ENCODE measurements at regions not wholly inside any gene's neighbourhood (a gene's known extent, or its start where the extent isn't known, plus 50 kb on each side); places are given as distances from the start of the nearest gene placed in this dataset.
"Not testable (repeated sequence)": the region's sequence is repeated elsewhere in the genome, so short reads cannot be mapped to it uniquely, and the experiment has no call there.

- Mint-ChIP-seq H3K4me1 (no peaks in the 10 kb centered on the region), H3K27ac (ENCODE audit: low read depth) (no peak overlapping the region), H3K36me3 (ENCODE audit: insufficient read depth) (no peaks in the 10 kb centered on the region), H3K27me3 (peaks cover 22% of the 10 kb centered on the region), H3K9me3 (peaks cover 5% of the 10 kb centered on the region), H3K4me3 (no peak overlapping the region)
- DNase-seq (ENCODE audit: low spot score in 2 of 2) (no peak), ATAC-seq (replicated peaks; ENCODE audit: extremely low read depth, poor library complexity, severe bottlenecking) (no peak)
Measured at GRCh38 chr6:154622618-154623336, 110.4 kb upstream of the SCAF8 start.

- Mint-ChIP-seq H3K27me3 (peaks cover 28% of the 10 kb centered on the region), H3K9me3 (peaks cover 5% of the 10 kb centered on the region), H3K4me3 (no peak overlapping the region), H3K27ac (ENCODE audit: low read depth) (no peak overlapping the region), H3K4me1 (no peaks in the 10 kb centered on the region), H3K36me3 (ENCODE audit: insufficient read depth) (no peaks in the 10 kb centered on the region)
- ATAC-seq (replicated peaks; ENCODE audit: extremely low read depth, poor library complexity, severe bottlenecking) (no peak), DNase-seq (ENCODE audit: low spot score in 2 of 2) (no peak)
Measured at GRCh38 chr6:154623391-154623790, 109.8 kb upstream of the SCAF8 start.

GRCh38 chr6:154624038-154624599, 109.1 kb upstream of the SCAF8 start:
- ATAC-seq (replicated peaks; ENCODE audit: extremely low read depth, poor library complexity, severe bottlenecking) (no peak), DNase-seq (ENCODE audit: low spot score in 2 of 2) (no peak)
- H3K27ac Mint-ChIP-seq (ENCODE audit: low read depth): no peak overlapping the region
- H3K9me3 Mint-ChIP-seq: peaks cover 5% of the 10 kb centered on the region
- H3K27me3 Mint-ChIP-seq: peaks cover 24% of the 10 kb centered on the region
- H3K36me3 Mint-ChIP-seq (ENCODE audit: insufficient read depth): no peaks in the 10 kb centered on the region
- no peaks in the 10 kb centered on the region for H3K4me1 Mint-ChIP-seq
- H3K4me3 Mint-ChIP-seq: no peak overlapping the region

GRCh38 chr6:154624727-154625126, 108.5 kb upstream of the SCAF8 start:
- not testable (repeated sequence) for H3K9me3 Mint-ChIP-seq; H3K36me3 Mint-ChIP-seq (ENCODE audit: insufficient read depth); DNase-seq (ENCODE audit: low spot score in 2 of 2); H3K4me1 Mint-ChIP-seq; ATAC-seq (replicated peaks; ENCODE audit: extremely low read depth, poor library complexity, severe bottlenecking); H3K4me3 Mint-ChIP-seq; H3K27ac Mint-ChIP-seq (ENCODE audit: low read depth)
- peaks cover 18% of the 10 kb centered on the region for H3K27me3 Mint-ChIP-seq

GRCh38 chr6:154625721-154626120, 107.5 kb upstream of the SCAF8 start:
- no peak for ATAC-seq (replicated peaks; ENCODE audit: extremely low read depth, poor library complexity, severe bottlenecking)

DNA sequence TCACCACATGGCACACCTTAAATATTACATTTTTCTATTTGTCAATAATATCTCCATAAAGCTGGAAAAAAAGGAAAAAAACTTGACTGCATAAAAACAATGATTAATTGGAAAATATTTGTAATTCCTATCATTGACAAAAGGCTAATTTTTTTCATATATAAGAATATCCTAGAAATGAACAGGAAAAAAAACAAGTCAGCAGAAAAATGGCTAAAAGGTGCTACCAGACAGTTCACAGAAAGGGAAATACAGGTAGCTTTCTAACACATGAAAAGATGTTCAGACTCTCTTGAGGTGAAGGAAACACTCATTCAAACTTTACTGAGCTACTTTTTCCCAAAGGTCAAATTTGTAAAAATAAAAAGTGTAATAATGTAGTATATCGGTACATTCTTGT, 104.1 kb upstream of the SCAF8 start:
- H3K36me3 Mint-ChIP-seq (ENCODE audit: insufficient read depth): no peaks in the 10 kb centered on the region
- no peak for ATAC-seq (replicated peaks; ENCODE audit: extremely low read depth, poor library complexity, severe bottlenecking)
- no peak overlapping the region for H3K27ac Mint-ChIP-seq (ENCODE audit: low read depth)
- no peaks in the 10 kb centered on the region for H3K4me1 Mint-ChIP-seq
- no peak overlapping the region for H3K4me3 Mint-ChIP-seq
- H3K27me3 Mint-ChIP-seq: peaks cover 45% of the 10 kb centered on the region
- peaks cover 13% of the 10 kb centered on the region for H3K9me3 Mint-ChIP-seq
- DNase-seq (ENCODE audit: low spot score in 2 of 2): no peak

More at GRCh38 chr6:154625721-154626120, 107.5 kb upstream of the SCAF8 start:
- Mint-ChIP-seq H3K36me3 (ENCODE audit: insufficient read depth) (no peaks in the 10 kb centered on the region), H3K9me3 (peaks cover 5% of the 10 kb centered on the region), H3K4me1 (no peaks in the 10 kb centered on the region), H3K27ac (ENCODE audit: low read depth) (no peak overlapping the region), H3K4me3 (no peak overlapping the region), H3K27me3 (peaks cover 19% of the 10 kb centered on the region)
- DNase-seq (ENCODE audit: low spot score in 2 of 2): no peak

DNA sequence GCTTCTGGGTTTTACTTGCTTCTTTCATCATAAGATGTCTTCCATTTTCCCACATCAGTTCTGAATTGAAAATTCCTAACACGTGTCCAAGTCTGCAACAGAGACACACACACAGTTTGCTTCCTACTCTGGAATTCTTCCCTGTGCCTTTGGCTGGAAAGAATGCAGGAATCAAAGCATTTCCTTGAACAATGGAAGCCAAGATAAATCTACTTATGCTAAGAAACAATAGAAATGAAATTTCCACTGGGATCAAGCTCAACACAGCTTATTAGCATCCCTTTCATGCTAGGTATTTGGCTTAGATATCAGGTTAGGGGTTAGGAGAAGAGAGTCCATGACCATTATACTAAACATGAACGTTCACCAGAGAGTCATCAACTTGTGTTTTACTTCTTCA, 101.1 kb upstream of the SCAF8 start:
- ATAC-seq (replicated peaks; ENCODE audit: extremely low read depth, poor library complexity, severe bottlenecking): no peak
- peaks cover 9% of the 10 kb centered on the region for H3K9me3 Mint-ChIP-seq
- H3K4me1 Mint-ChIP-seq: no peaks in the 10 kb centered on the region
- peaks cover 57% of the 10 kb centered on the region for H3K27me3 Mint-ChIP-seq
- H3K4me3 Mint-ChIP-seq: no peak overlapping the region
- no peak overlapping the region for H3K27ac Mint-ChIP-seq (ENCODE audit: low read depth)
- no peaks in the 10 kb centered on the region for H3K36me3 Mint-ChIP-seq (ENCODE audit: insufficient read depth)
- DNase-seq (ENCODE audit: low spot score in 2 of 2): no peak

DNA sequence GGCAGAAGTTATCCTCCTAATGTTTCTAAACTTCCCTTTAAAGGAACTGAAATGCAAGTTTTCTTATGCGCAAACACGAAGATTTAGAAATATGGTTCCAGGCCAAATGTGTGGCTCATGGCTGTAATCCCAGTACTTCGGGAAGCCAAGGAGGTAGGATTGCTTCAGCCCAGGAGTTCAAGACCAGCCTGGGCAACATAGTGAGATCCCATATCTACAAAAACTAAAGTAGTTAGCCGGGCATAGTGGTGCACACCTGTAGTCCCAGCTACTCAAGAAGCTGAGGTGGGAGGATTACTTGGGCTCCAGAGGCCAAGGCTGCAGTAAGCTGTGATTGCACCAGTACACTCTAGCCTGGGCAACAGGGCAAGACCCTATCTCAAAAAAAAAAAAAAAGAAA, 95.8 kb upstream of the SCAF8 start:
- Mint-ChIP-seq H3K27me3 (peaks cover 40% of the 10 kb centered on the region), H3K9me3 (peaks cover 9% of the 10 kb centered on the region), H3K4me1 (no peaks in the 10 kb centered on the region), H3K36me3 (ENCODE audit: insufficient read depth) (no peaks in the 10 kb centered on the region), H3K27ac (ENCODE audit: low read depth) (no peak overlapping the region), H3K4me3 (no peak overlapping the region)
- no peak for DNase-seq (ENCODE audit: low spot score in 2 of 2)
- no peak for ATAC-seq (replicated peaks; ENCODE audit: extremely low read depth, poor library complexity, severe bottlenecking)

DNA sequence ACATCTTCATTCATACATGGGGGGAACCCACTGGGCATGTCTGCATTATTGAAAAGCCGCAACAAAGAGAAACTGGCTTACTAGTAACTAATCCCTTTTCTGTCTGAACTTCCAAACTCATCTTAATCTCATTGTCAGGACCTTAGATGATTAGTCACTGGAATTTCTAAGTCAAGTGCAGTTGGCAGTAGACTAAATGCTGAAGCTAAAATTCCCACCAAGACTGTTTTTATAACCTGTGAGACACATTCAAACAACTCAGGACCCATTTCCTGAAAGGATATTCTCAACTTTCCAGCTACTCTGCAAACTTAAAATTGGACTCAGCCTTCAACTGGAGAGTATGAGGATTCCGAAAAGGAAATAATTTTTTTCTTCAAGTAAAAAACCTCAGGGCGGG, 94.8 kb upstream of the SCAF8 start:
- Mint-ChIP-seq H3K4me1 (no peaks in the 10 kb centered on the region), H3K27me3 (peaks cover 43% of the 10 kb centered on the region), H3K36me3 (ENCODE audit: insufficient read depth) (no peaks in the 10 kb centered on the region), H3K9me3 (peaks cover 9% of the 10 kb centered on the region), H3K4me3 (no peak overlapping the region), H3K27ac (ENCODE audit: low read depth) (no peak overlapping the region)
- no peak for DNase-seq (ENCODE audit: low spot score in 2 of 2)
- ATAC-seq (replicated peaks; ENCODE audit: extremely low read depth, poor library complexity, severe bottlenecking): no peak

GRCh38 chr6:154639196-154639595, 94.0 kb upstream of the SCAF8 start:
- not testable (repeated sequence) for H3K36me3 Mint-ChIP-seq (ENCODE audit: insufficient read depth); DNase-seq (ENCODE audit: low spot score in 2 of 2); ATAC-seq (replicated peaks; ENCODE audit: extremely low read depth, poor library complexity, severe bottlenecking); H3K27ac Mint-ChIP-seq (ENCODE audit: low read depth); H3K4me3 Mint-ChIP-seq; H3K4me1 Mint-ChIP-seq; H3K9me3 Mint-ChIP-seq
- peaks cover 41% of the 10 kb centered on the region for H3K27me3 Mint-ChIP-seq

- no peaks in the 10 kb centered on the region for H3K9me3 Mint-ChIP-seq
- no peak for ATAC-seq (replicated peaks; ENCODE audit: extremely low read depth, poor library complexity, severe bottlenecking)
- H3K27ac Mint-ChIP-seq (ENCODE audit: low read depth): no peak overlapping the region
- no peaks in the 10 kb centered on the region for H3K36me3 Mint-ChIP-seq (ENCODE audit: insufficient read depth)
- no peak overlapping the region for H3K4me3 Mint-ChIP-seq
- H3K27me3 Mint-ChIP-seq: peaks cover 12% of the 10 kb centered on the region
- no peak for DNase-seq (ENCODE audit: low spot score in 2 of 2)
- no peaks in the 10 kb centered on the region for H3K4me1 Mint-ChIP-seq
Measured at GRCh38 chr6:154648188-154648887, 84.9 kb upstream of the SCAF8 start.

GRCh38 chr6:154648888-154649205, 84.4 kb upstream of the SCAF8 start:
- peaks cover 9% of the 10 kb centered on the region for H3K27me3 Mint-ChIP-seq
- H3K9me3 Mint-ChIP-seq: no peaks in the 10 kb centered on the region
- no peaks in the 10 kb centered on the region for H3K4me1 Mint-ChIP-seq
- no peak overlapping the region for H3K4me3 Mint-ChIP-seq
- no peak for ATAC-seq (replicated peaks; ENCODE audit: extremely low read depth, poor library complexity, severe bottlenecking)
- no peak for DNase-seq (ENCODE audit: low spot score in 2 of 2)
- no peaks in the 10 kb centered on the region for H3K36me3 Mint-ChIP-seq (ENCODE audit: insufficient read depth)
- no peak overlapping the region for H3K27ac Mint-ChIP-seq (ENCODE audit: low read depth)

- H3K4me1 Mint-ChIP-seq: no peaks in the 10 kb centered on the region
- H3K36me3 Mint-ChIP-seq (ENCODE audit: insufficient read depth): no peaks in the 10 kb centered on the region
- DNase-seq (ENCODE audit: low spot score in 2 of 2) (no peak), ATAC-seq (replicated peaks; ENCODE audit: extremely low read depth, poor library complexity, severe bottlenecking) (no peak)
- H3K9me3 Mint-ChIP-seq: no peaks in the 10 kb centered on the region
- H3K27ac Mint-ChIP-seq (ENCODE audit: low read depth): no peak overlapping the region
- H3K4me3 Mint-ChIP-seq: no peak overlapping the region
- H3K27me3 Mint-ChIP-seq: peaks cover under 1% of the 10 kb centered on the region
Measured at GRCh38 chr6:154649721-154650120, 83.5 kb upstream of the SCAF8 start.
